ENCODE measurements at regions not wholly inside any gene's neighbourhood (a gene's known extent, or its start where the extent isn't known, plus 50 kb on each side); places are given as distances from the start of the nearest gene placed in this dataset.

DNA sequence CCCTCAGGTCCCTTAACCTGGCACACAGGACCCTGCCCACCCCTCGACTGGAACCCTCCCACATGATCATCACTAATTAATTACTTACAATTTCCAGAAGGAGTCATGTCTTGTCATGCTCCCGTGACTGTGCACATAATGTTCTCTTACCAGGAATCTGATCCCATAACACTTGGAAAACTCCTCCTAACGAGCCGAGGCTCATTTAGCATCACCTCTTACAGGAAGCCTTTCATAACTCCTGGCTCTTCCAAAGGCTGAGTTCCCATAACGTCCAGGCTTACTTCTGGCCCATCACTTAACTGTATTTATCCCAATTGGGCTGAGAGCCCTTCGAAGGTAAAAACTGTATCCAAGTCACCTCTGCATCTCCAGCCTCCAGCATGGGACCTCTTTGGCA, 147.9 kb upstream of the JUN start:
- TF ChIP-seq, protein P1, sequence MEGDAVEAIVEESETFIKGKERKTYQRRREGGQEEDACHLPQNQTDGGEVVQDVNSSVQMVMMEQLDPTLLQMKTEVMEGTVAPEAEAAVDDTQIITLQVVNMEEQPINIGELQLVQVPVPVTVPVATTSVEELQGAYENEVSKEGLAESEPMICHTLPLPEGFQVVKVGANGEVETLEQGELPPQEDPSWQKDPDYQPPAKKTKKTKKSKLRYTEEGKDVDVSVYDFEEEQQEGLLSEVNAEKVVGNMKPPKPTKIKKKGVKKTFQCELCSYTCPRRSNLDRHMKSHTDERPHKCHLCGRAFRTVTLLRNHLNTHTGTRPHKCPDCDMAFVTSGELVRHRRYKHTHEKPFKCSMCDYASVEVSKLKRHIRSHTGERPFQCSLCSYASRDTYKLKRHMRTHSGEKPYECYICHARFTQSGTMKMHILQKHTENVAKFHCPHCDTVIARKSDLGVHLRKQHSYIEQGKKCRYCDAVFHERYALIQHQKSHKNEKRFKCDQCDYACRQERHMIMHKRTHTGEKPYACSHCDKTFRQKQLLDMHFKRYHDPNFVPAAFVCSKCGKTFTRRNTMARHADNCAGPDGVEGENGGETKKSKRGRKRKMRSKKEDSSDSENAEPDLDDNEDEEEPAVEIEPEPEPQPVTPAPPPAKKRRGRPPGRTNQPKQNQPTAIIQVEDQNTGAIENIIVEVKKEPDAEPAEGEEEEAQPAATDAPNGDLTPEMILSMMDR (IDR thresholded peaks at IDR 0.05): no peak
- TF ChIP-seq POLR2A (IDR thresholded peaks at IDR 0.05): no peak
- Histone ChIP-seq H3K27ac (peak overlapping the region in 3 of 4 donors; percentile 68 to 83 (median 76)), H3K27me3 (no peaks in the 10 kb centered on the region), H3K4me3 (no peak overlapping the region), H3K9me3 (no peaks in the 10 kb centered on the region), H3K4me1 (peaks cover 20 to 98% (median 28%) of the 10 kb centered on the region in 3 donors), H3K36me3 (no peaks in the 10 kb centered on the region)
- WGBS, 2 donors: 40 to 68% methylated on average over 5 to 6 of the region's 6 CpGs
- no peak for DNase-seq
- intact Hi-C loops (cut with DNase I): no loop called here

DNA sequence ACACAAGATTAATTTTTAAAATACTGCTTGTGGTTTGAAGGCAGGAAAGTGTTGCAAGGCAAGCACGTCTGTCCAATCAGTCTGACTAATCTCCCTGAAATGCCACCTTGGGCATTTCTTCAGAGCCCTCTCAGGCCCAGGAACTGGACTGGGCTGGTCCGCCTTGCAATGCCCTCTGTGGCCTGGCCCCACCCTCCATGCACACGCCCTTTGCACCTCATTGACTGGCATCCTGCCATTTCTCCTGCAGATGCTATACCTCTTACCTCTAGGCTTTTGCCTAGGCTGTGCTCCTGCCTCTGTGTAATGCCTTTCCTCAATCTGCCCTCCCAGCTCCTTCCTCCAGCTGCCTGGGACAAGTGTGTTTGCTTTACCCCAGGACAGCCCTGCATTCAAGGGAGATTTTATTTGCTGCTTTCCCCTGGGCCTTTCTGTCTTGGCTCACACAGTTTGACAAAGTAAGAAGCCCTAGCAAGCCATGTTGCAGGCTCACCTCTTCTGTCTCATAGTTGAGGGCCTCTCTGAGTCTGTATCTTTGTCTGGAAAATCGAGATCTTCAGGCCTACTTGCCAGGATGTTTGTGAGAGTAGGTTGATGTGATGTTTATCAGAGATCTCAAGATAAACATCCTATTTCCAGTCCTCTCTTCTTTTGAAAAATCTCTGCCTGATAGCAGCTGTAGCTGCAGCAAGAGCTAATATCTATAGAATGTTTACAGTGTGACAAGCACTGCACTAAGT, 149.2 kb upstream of the JUN start:
- H3K27ac ChIP-seq: peak overlapping the region; percentile 68 to 83 (median 74)

DNA sequence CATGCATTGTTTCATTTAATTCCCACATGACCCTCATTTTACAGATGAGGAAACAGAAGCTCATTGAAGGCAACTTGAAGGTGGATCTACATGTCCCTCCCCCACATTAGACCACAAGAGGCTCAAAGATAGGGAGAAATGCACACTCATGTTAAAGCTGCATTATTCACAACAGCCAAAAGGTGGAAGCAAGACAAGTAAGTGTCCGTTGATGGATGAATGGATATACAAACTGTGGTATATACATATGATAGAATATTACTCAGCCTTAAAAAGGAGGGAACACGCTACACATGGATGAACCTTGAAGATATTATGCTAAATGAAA, 149.7 kb upstream of the JUN start:
- H3K36me3 ChIP-seq: no peaks in the 10 kb centered on the region
- peak overlapping the region; percentile 68 to 83 (median 74) for H3K27ac ChIP-seq
- H3K9me3 ChIP-seq: no peaks in the 10 kb centered on the region
- no peaks in the 10 kb centered on the region for H3K27me3 ChIP-seq
- no peak overlapping the region for H3K4me3 ChIP-seq
- DNase-seq: no peak
- peaks cover 12 to 87% (median 16%) of the 10 kb centered on the region in 3 donors for H3K4me1 ChIP-seq
- intact Hi-C loops (cut with DNase I): no loop called here
- no peak for TF ChIP-seq POLR2A (IDR thresholded peaks at IDR 0.05)
- TF ChIP-seq, protein P1 (IDR thresholded peaks at IDR 0.05): peak in 2 of 6 experiments; percentile 20 to 32
- WGBS, 2 donors: 82 to 89% methylated on average over 2 of the region's 2 CpGs

More for the DNA sequence above, 149.2 kb upstream of the JUN start:
- no peak overlapping the region for H3K4me3 ChIP-seq
- DNase-seq: no peak
- intact Hi-C loops (cut with DNase I): no loop called here
- TF ChIP-seq POLR2A (IDR thresholded peaks at IDR 0.05): no peak
- TF ChIP-seq, protein P1 (IDR thresholded peaks at IDR 0.05): peak in 1 of 6 experiments; percentile 9
- no peaks in the 10 kb centered on the region for H3K27me3 ChIP-seq
- no peaks in the 10 kb centered on the region for H3K9me3 ChIP-seq
- H3K36me3 ChIP-seq: no peaks in the 10 kb centered on the region
- WGBS, 2 donors: 21 to 37% methylated on average over 3 to 4 of the region's 4 CpGs
- H3K4me1 ChIP-seq: peaks cover 15 to 92% (median 17%) of the 10 kb centered on the region in 3 donors

DNA sequence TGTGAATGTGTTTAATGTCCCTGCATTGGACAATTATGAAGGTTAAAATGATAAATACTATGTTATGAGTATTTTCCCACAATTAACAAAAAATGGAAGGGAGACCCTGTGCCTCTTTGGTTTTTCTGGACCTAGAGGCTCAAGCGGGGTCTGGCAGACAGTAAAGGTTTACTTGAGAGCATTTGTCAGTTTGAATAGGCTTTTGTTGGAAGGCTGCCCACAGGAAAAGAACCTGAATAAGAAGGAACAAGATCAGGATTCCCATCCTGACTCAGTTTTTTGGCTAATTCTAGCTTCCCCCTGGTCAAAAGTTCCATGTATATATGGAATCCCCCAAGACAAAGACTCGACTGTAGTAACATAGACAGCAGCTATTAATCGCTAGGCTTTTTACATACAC, 150.9 kb upstream of the JUN start:
- no peaks in the 10 kb centered on the region for H3K27me3 ChIP-seq
- TF ChIP-seq, protein P1 (IDR thresholded peaks at IDR 0.05): no peak
- TF ChIP-seq POLR2A (IDR thresholded peaks at IDR 0.05): no peak
- peak overlapping the region in 2 of 4 donors; percentile 25 to 83 for H3K27ac ChIP-seq
- no peaks in the 10 kb centered on the region for H3K9me3 ChIP-seq
- no peaks in the 10 kb centered on the region for H3K36me3 ChIP-seq
- WGBS, 2 donors: 60 to 61% methylated on average over 3 of the region's 3 CpGs
- H3K4me1 ChIP-seq: peaks cover 7 to 75% (median 12%) of the 10 kb centered on the region in 3 donors
- intact Hi-C loops (cut with DNase I): no loop called here
- no peak overlapping the region for H3K4me3 ChIP-seq
- DNase-seq: no peak

DNA sequence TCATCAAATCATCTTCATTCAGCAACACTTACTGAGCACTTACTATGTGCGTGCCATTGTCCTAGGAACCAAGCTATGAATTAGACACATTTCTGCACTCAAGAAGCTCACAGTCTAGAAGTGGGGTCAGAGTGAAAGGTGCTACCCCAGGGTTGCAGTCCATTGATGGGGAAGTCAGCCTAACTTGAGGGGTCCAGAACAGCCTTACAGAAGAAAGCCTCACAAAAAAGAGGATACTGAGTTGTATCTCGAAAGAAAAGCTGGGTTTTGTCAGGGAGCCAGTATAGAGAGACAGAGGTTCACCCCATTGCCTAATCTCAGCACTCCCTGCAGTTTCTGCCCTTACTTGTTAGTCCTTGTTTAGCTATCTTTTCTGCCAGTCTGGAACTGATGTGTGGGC, 153.1 kb upstream of the JUN start:
- Histone ChIP-seq H3K9me3 (no peaks in the 10 kb centered on the region), H3K4me1 (peaks cover 15 to 72% (median 20%) of the 10 kb centered on the region in 3 donors), H3K4me3 (no peak overlapping the region), H3K27me3 (no peaks in the 10 kb centered on the region), H3K27ac (no peak overlapping the region), H3K36me3 (no peaks in the 10 kb centered on the region)
- 46 to 69% methylated on average over 2 of the region's 2 CpGs for WGBS, 2 donors
- TF ChIP-seq, protein P1 (IDR thresholded peaks at IDR 0.05): no peak
- no peak for TF ChIP-seq POLR2A (IDR thresholded peaks at IDR 0.05)
- no peak for DNase-seq
- intact Hi-C loops (cut with DNase I): no loop called here
